H9 (cell line): ENCODE measurements at regions not wholly inside any gene's neighbourhood (a gene's known extent, or its start where the extent isn't known, plus 50 kb on each side); places are given as distances from the start of the nearest gene placed in this dataset.

Experiments used
- DNase-seq: peaks from one replicate; pipeline ENCODE4 v3.0.0-alpha.2; 2017
- H2AFZ ChIP-seq: one replicate; pipeline ENCODE4 v1.6.1; 2013; ENCODE audit warnings: mild to moderate bottlenecking, low read length, control low read depth, moderate library complexity
- H2AK5ac ChIP-seq: 2 replicates; pipeline ENCODE4 v1.6.1; 2013; ENCODE audit warnings: low read length, control low read depth, mixed read lengths; ENCODE audit not compliant: insufficient read length
- H2BK120ac ChIP-seq: one replicate; pipeline ENCODE4 v1.6.1; 2013; ENCODE audit warnings: low read depth, mild to moderate bottlenecking, low read length, control low read depth, inconsistent platforms; ENCODE audit not compliant: poor library complexity, severe bottlenecking
- H2BK12ac ChIP-seq: 2 replicates; pipeline ENCODE4 v1.6.1; 2013; ENCODE audit warnings: low read length, control low read depth, mixed read lengths, low read depth; ENCODE audit not compliant: insufficient read length
- H2BK15ac ChIP-seq: 2 replicates; pipeline ENCODE4 v1.6.1; 2013; ENCODE audit warnings: low read depth, low read length, control low read depth
- H2BK20ac ChIP-seq: one replicate; pipeline ENCODE4 v1.6.1; 2013; ENCODE audit warnings: low read depth, mild to moderate bottlenecking, low read length, control low read depth, inconsistent platforms; ENCODE audit not compliant: poor library complexity, severe bottlenecking
- H2BK5ac ChIP-seq: 2 replicates; pipeline ENCODE4 v1.6.1; 2013; ENCODE audit warnings: low read length, control low read depth, mixed read lengths; ENCODE audit not compliant: insufficient read length
- H3K14ac ChIP-seq: 2 replicates; pipeline ENCODE4 v1.6.1; 2013; ENCODE audit warnings: low read length, control low read depth; ENCODE audit not compliant: insufficient read depth
- H3K18ac ChIP-seq: 2 replicates; pipeline ENCODE4 v1.6.1; 2013; ENCODE audit warnings: low read depth, mild to moderate bottlenecking, mixed read lengths, low read length, control low read depth; ENCODE audit not compliant: insufficient read length
- H3K23ac ChIP-seq: 2 replicates; pipeline ENCODE4 v1.6.1; 2013; ENCODE audit warnings: low read length, control low read depth, mixed read lengths, low read depth; ENCODE audit not compliant: insufficient read length
- H3K23me2 ChIP-seq: 2 replicates; pipeline ENCODE4 v1.6.1; 2013; ENCODE audit warnings: low read depth, mild to moderate bottlenecking, mixed read lengths, low read length, control low read depth; ENCODE audit not compliant: insufficient read length, poor library complexity, severe bottlenecking
- H3K27ac ChIP-seq: 2 replicates; pipeline ENCODE4 v1.5.1; 2013; ENCODE audit warnings: low read length, control low read depth, mixed read lengths, low read depth; ENCODE audit not compliant: insufficient read length
- H3K27me3 ChIP-seq: 2 replicates; pipeline ENCODE4 v1.6.1; 2013; ENCODE audit warnings: low read length, control low read depth, inconsistent platforms; ENCODE audit not compliant: insufficient read depth
- H3K4ac ChIP-seq: 2 replicates; pipeline ENCODE4 v1.6.1; 2013; ENCODE audit warnings: low read depth, mild to moderate bottlenecking, control low read depth, inconsistent platforms, low read length, moderate library complexity
- H3K4me1 ChIP-seq: 2 replicates; pipeline ENCODE4 v1.6.1; 2013; ENCODE audit warnings: low read length, control low read depth, inconsistent platforms; ENCODE audit not compliant: insufficient read depth
- H3K4me2 ChIP-seq: 2 replicates; pipeline ENCODE4 v1.6.1; 2013; ENCODE audit warnings: low read length, control low read depth, mixed read lengths; ENCODE audit not compliant: insufficient read length, insufficient read depth
- H3K56ac ChIP-seq: 2 replicates; pipeline ENCODE4 v1.6.1; 2013; ENCODE audit warnings: low read depth, mild to moderate bottlenecking, mixed read lengths, low read length, control low read depth; ENCODE audit not compliant: insufficient read length
- H3K79me1 ChIP-seq: 2 replicates; pipeline ENCODE4 v1.6.1; 2013; ENCODE audit warnings: low read depth, mild to moderate bottlenecking, moderate library complexity, low read length, control low read depth, inconsistent platforms; ENCODE audit not compliant: insufficient read depth, poor library complexity, severe bottlenecking
- H3K79me2 ChIP-seq: 2 replicates; pipeline ENCODE4 v1.6.1; 2013; ENCODE audit warnings: low read length, control low read depth, inconsistent platforms; ENCODE audit not compliant: insufficient read depth
- H3K9ac ChIP-seq: 2 replicates; pipeline ENCODE4 v1.6.1; 2013; ENCODE audit warnings: low read length, control low read depth, mixed read lengths; ENCODE audit not compliant: insufficient read length; ENCODE audit errors: extremely low read depth
- H3K9me3 ChIP-seq: one replicate; pipeline ENCODE4 v1.6.1; 2013; ENCODE audit warnings: low read depth, low read length, inconsistent platforms; ENCODE audit not compliant: control insufficient read depth
- H3T11ph ChIP-seq: one replicate; pipeline ENCODE4 v1.6.1; 2013; ENCODE audit warnings: mild to moderate bottlenecking, low read length, control low read depth, inconsistent platforms
- H4K20me1 ChIP-seq: one replicate; pipeline ENCODE4 v1.6.1; 2013; ENCODE audit not compliant: control insufficient read depth, insufficient read length, insufficient read depth
- H4K5ac ChIP-seq: 2 replicates; pipeline ENCODE4 v1.6.1; 2013; ENCODE audit warnings: low read depth, mild to moderate bottlenecking, mixed read lengths, low read length, control low read depth; ENCODE audit not compliant: insufficient read length
- H4K8ac ChIP-seq: replicated peaks from 2 replicates; pipeline ENCODE4 v1.6.1; 2013; ENCODE audit warnings: low read length, control low read depth, mixed read lengths, low read depth; ENCODE audit not compliant: insufficient read length
- H4K91ac ChIP-seq: 2 replicates; pipeline ENCODE4 v1.6.1; 2013; ENCODE audit warnings: low read depth, mild to moderate bottlenecking, moderate library complexity, mixed read lengths, low read length, control low read depth; ENCODE audit not compliant: insufficient read length
- H3K27ac Mint-ChIP-seq, 3 experiments: 2 replicates in 2 of 3; 3 replicates in 1 of 3; pipeline ENCODE4 v1.8.0; 2020 to 2021; ENCODE audit warnings: mixed read lengths in 3 of 3, mild to moderate bottlenecking in 1 of 3, moderate library complexity in 1 of 3
- H3K27me3 Mint-ChIP-seq: 2 replicates; pipeline ENCODE4 v1.8.0; 2021; ENCODE audit warnings: low read depth, mild to moderate bottlenecking, moderate library complexity, mixed read lengths
- H3K36me3 Mint-ChIP-seq, 3 experiments: 2 replicates in 2 of 3; 3 replicates in 1 of 3; pipeline ENCODE4 v1.8.0; 2020 to 2021; ENCODE audit warnings: low read depth in 3 of 3, mixed read lengths in 3 of 3; ENCODE audit not compliant: insufficient read depth in 1 of 3
- H3K4me1 Mint-ChIP-seq, 2 experiments: 2 replicates each; pipeline ENCODE4 v1.8.0; 2020; ENCODE audit warnings: mixed read lengths in 2 of 2
- H3K4me3 Mint-ChIP-seq, 2 experiments: 2 replicates in 1 of 2; 3 replicates in 1 of 2; pipeline ENCODE4 v1.8.0; 2020 to 2021; ENCODE audit warnings: mild to moderate bottlenecking in 2 of 2, mixed read lengths in 2 of 2, moderate library complexity in 1 of 2
- H3K9me3 Mint-ChIP-seq, 2 experiments: 2 replicates in 1 of 2; 3 replicates in 1 of 2; pipeline ENCODE4 v1.8.0; 2020; ENCODE audit warnings: mild to moderate bottlenecking in 2 of 2, mixed read lengths in 2 of 2, moderate library complexity in 1 of 2
- CTCF ChIP-seq: fragments of 200-600 bp; sonication (generic); conservative IDR thresholded peaks from 3 replicates; pipeline ENCODE4 v1.8.0; 2021; ENCODE audit warnings: antibody characterized with exemption, mild to moderate bottlenecking
- WGBS: extraction: QIAGEN DNeasy Blood & Tissue Kit; methylation state at CpG from one replicate; pipeline ENCODE4 v1.1.7; 2013; ENCODE audit warnings: missing lambda C conversion rate, low lambda C conversion rate, mixed read lengths; ENCODE audit not compliant: insufficient read length; ENCODE audit errors: extremely low coverage; 5-methylcytosine and 5-hydroxymethylcytosine counted together

GRCh38 chr13:44814161-44814560, 175.1 kb downstream of the NUFIP1 start:
- Histone ChIP-seq H3K4ac (no peak overlapping the region), H4K8ac (no peak overlapping the region), H3K56ac (no peak overlapping the region), H2BK120ac (no peak overlapping the region), H3K9me3 (no peaks in the 10 kb centered on the region), H3K79me1 (no peaks in the 10 kb centered on the region), H3K23me2 (no peaks in the 10 kb centered on the region), H3K27me3 (no peaks in the 10 kb centered on the region), H3K4me2 (no peak overlapping the region), H2BK12ac (no peak overlapping the region), H3K23ac (no peak overlapping the region), H3T11ph (no peak overlapping the region), H4K20me1 (no peaks in the 10 kb centered on the region), H2AK5ac (no peak overlapping the region), H2BK5ac (no peak overlapping the region), H4K91ac (no peak overlapping the region), H3K14ac (no peak overlapping the region), H2BK20ac (no peak overlapping the region), H2BK15ac (no peak overlapping the region), H2AFZ (no peak overlapping the region), H4K5ac (no peak overlapping the region), H3K27ac (no peak overlapping the region), H3K9ac (no peak overlapping the region), H3K79me2 (no peaks in the 10 kb centered on the region), H3K4me1 (peaks cover 20% of the 10 kb centered on the region; the same call in 1 of the 2 replicates), H3K18ac (no peak overlapping the region)
- peaks cover 2% of the 10 kb centered on the region; the same call in 1 of the 2 replicates for H3K27me3 Mint-ChIP-seq
- peaks cover 30 to 33% of the 10 kb centered on the region in 2 experiments for H3K4me1 Mint-ChIP-seq
- TF ChIP-seq CTCF: no peak
- no peaks in the 10 kb centered on the region for H3K36me3 Mint-ChIP-seq
- WGBS: no CpG with 5 or more reads among the region's 2 CpGs
- no peak overlapping the region for H3K4me3 Mint-ChIP-seq
- no peak for DNase-seq
- H3K27ac Mint-ChIP-seq: no peak overlapping the region
- H3K9me3 Mint-ChIP-seq: no peaks in the 10 kb centered on the region
